HG02973 (cell line): ENCODE measurements at regions not wholly inside any gene's neighbourhood (a gene's known extent, or its start where the extent isn't known, plus 50 kb on each side); places are given as distances from the start of the nearest gene placed in this dataset.
"Not testable (repeated sequence)": the region's sequence is repeated elsewhere in the genome, so short reads cannot be mapped to it uniquely, and the experiment has no call there.

ENCODE experiments used
- ATAC-seq: cut with Tn5 transposase; IDR thresholded peaks from one replicate; pipeline ENCODE4 v1.9.1; 2021; ENCODE audit warnings: moderate library complexity; ENCODE audit not compliant: unreplicated experiment

DNA sequence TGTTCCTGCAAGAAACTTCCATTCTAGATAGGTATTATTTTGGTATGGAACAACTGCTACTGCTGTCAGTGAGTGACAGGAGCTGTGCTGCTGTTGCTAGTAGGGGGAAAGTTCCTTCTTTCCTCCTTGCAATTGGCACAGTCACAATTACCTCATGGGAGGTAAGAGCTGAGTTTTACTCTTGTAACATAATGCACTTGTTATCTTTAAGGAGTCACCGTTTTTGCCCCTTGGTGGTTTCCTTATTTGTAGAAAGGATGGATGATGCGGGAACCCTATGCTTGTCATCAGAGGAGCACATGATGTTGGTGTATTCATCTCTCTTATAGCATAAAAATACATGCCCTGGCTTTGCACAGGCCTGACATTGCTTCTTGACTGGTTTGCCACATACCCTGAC, 234.7 kb upstream of the NPY start:
- no peak for ATAC-seq

DNA sequence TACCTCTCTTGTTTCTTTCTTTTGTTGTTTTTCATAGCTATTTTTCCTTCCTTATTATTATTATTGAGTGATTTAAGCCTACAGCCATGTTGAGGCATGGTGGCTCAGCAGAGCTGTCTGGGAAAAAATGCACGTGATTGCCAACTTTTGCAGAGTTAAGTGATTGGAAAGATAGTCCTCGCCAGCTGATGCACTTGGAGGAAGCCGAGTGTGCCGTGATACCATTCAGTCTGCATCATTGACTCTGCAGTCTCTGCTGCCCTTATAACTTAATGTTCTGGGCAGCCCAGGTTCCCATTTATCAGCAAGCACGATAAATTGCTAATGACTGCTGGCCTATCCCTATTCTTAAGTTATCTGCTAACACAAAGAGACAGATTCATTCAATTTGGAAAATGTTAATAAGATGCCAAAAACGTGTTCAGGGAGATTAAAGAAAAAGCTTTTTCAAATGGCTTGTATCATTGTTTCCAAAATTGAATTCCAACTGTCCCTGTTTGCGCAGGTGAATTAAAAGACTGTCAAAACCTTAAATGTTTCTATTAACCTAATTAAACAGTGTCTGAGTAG, 232.9 kb upstream of the NPY start:
- no peak for ATAC-seq

DNA sequence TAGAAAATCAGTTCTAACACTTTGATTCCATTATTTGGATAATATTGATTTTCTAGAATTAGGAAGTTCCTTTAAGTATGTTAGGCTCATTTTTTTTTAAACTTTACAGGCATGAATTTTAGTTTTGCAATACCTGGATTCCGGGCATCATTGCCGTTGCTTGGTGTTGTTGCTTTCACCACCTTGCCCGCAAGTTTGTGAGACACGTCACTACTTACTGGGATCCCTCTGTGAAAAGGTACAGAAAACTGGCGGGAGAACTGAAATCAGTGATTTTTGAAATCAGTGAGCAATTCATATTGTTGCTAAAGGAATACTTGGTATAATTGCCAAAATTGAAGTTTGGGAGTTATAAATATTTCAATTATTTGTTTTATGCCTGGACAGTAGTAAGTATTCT, 232.3 kb upstream of the NPY start:
- ATAC-seq = no peak

DNA sequence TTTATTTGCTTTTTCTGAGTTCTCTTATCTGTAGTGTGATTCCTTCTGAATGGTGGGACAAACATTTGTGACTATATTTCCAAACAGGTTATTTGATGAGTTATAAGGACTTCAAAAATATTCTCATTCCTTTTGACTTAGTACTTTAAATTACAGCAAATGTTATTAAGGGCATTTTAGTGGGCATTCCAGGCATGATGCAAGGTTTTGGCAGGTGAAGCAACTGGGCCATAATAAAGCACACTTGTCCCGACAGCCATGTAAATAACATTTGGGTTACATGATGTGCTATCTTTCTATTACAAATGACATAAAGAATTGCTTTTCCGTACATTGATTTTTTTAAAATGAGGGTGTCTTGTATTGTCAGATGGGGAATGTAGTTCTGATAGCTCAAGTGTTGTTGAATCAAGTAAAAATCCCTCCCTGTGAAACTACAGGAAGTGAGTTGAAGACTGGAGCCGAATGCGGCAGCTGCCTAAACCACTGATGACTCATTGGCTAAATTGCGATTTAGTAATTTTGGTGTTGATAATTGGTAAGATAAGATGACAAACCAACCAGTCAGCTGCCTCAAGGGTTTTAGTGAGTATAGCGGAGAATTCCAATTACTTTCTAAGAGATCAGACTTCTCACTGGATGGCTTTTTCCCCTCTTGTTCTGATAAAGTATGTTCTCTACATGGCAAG, 231.3 kb upstream of the NPY start:
- no peak for ATAC-seq

DNA sequence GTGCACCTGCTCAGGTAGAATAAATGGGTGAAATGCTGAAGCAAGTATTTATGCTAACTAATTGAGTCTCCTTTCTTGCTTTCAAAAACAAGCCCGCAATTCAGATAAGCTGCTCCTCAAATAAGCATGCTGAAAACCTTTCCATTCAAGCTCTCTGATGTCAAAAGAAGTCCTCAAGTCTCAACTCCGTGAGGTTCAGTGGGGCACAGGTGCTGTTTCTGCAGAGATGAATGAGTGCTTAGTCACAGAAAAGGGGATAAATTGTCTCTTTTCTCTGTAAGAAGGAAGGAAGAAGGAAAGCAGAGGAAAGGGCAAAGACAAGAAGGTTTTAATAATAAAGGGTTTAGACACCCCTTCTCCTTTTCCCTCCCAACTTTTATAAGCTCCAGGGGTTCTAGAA, 229.8 kb upstream of the NPY start:
- ATAC-seq = no peak

DNA sequence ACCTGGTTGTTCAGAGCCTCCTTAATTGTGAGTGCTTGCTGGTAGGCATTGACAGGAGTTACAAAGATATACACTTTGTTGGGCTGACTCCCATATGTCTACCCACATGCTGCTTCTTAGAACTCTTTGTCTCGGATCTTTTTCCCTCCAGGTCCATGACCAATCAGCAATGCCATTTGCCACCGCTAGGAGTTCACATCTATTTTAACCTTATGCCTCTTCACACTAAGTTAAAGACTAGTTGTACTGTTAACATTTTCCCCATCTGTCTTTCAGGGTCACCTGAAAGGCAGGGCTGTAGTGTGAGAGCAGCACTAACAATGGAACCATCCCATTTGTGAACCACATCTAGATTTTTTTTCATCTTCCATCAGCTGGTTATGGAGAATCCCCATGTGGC, 226.7 kb upstream of the NPY start:
- no peak for ATAC-seq

DNA sequence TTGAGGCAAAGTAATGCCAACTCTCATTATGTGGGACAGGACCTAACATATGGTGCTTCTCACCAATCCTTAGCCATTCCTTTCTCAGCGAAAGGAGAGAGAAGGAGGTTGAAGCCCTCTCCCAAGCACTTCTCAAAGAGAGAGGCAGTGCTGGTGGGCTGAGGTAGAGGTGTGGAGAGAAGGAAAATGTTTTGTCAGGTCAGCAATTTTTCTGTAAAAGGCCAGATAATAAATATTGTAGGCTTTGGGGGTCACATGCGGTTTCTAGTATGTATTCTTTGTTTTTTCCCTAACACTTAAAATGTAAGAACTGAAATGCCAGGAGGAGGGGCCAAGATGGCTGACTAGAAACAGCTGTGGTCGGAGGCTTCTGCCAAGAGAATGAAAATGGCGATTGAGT, 225.0 kb upstream of the NPY start:
- no peak for ATAC-seq

DNA sequence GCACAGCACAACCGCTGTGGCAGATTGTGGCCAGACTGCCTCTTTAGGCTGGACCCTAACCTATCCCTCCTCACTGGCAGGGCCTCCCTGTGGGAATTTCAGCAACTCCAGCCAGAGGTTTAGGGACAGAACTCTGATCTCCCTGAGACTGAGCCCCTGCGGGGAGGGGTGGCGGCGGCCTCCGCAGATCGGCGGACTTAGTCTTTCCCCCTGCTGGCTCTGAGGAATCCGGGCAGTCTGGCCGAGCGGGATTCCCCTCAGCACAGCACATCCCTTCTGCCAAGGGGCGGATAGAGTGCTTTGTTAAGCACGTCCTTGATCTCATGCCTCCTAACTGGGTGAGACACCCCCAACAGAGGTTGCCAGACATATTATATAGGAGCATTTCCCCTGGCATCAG, 224.2 kb upstream of the NPY start:
- no peak for ATAC-seq

DNA sequence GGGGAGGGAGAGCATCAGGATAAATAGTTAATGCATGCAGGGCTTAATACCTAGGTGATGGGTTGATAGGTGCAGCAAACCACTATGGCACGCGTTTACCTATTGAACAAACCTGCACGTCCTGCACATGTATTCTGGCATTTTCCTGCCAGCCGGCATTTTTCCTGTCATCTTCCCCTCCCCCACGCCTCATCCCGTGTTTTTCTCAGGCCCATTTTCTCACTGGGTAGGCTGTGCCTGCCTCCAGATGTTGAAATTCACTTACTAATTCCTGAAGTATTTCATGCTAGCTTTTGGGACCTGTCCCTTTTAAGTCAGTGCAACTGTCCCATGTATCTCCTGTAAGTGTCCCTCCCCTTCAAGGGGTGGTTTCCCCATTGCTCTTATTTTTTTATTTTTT, 220.3 kb upstream of the NPY start:
- no peak for ATAC-seq

DNA sequence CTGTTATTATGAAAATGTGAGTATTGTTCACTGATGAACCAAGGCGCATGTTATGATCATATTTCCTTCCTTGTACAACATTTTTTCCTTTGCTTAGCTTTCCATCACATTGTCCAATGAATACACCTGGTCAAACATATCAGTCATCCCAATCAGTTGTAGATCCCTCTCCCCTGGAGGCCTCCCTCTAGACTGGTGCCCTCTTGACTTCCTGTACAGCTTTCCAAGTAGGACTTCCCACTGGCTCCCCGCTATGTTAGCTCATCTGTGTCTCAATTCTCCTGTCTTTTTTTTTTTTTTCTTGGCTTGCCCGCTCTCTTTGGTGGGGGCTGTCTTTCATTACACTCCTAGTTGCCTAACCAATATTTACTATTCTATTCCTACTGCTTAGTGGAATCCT, 214.2 kb upstream of the NPY start:
- no peak for ATAC-seq

DNA sequence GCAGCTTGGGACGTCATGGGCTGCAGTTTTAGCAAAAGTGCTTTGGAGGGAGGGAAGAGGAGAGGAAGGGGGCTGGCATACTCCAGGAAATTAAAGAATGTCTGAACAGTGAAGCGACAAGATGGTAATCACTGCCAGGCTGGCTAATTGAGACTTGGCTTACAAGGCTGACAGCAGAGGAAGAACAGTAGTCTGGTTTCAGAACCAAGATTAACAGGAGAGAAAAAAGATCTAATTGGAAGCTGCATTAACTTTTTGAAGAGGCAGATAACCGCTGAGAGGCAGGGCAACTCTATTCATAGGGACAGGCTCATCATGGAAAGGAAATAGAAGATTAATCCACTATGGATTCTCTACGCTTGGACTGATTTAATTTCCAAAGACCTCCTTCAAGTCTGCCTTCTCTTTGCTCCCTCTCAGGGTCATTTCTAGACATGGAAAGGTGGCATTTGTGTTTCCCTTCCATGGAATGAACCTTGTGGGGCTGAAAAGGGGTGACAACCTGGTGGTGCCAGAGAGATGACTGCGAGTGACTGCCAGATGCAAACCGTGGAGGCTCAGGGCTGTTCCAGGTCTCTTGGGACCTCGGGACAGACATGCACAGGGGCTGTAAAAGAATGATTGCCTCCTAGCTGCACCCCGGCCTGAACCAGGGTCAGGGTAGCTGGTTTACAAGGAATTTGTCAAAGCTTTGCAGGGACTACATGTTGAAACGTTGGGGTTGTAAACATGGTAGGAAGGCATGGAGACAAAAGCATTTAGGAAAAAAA, 210.2 kb upstream of the NPY start:
- ATAC-seq = no peak

DNA sequence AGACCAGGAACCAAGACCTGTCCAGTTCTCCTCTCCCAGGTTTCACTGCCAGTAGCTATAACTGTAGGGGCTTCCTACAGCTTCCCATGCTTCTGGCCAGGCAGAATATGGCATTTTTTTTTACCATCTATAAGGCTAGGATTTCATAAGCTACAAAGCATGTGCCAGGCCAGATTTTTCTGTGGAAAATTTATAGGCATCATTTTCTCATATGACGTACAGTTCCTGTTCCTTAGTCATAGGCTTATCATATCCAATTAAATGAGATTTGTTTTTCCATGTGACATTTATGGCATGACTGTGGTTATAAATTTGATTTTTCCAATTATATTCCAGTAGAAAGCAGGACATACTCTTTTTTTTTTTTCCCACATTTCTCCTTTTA, 208.6 kb upstream of the NPY start:
- no peak for ATAC-seq

DNA sequence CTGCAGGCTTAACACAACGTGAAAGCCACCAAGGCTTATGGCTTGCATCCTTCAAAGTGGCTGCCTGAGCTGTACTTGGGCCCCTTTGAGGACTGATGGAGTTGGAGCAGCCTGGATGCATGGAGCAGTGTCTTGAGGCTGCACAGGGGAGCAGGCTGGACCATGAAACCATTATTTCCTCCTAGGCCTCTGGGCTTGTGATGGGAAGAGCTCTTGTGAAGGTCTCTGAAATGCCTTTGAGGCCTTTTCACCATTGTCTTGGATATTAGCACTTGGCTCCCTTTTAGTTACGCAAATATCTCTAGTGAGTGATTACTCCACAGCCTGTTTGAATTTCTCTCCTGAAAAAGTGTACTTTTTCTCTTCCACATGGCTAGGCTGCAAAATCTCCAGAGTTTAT, 201.2 kb upstream of the NPY start:
- no peak for ATAC-seq

DNA sequence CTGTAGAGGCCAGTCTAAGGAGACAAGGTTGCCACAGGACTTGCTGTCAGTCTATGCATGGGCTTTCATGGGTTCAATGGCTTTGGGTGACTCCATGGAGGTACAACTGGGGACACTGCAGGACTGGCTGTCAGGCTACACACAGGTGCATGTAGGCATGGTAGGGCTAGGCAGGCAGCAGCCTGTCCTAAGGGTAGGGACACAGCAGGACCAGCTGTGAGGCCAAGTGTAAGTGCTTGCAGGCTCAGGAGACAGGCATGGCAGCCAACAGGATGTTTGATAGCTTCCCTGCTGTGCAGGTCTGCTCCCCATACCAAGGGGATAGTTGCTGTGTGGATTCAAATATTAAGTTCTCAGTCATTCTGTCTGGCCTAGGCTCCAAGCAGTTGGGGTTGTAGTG, 181.0 kb upstream of the NPY start:
- no peak for ATAC-seq

DNA sequence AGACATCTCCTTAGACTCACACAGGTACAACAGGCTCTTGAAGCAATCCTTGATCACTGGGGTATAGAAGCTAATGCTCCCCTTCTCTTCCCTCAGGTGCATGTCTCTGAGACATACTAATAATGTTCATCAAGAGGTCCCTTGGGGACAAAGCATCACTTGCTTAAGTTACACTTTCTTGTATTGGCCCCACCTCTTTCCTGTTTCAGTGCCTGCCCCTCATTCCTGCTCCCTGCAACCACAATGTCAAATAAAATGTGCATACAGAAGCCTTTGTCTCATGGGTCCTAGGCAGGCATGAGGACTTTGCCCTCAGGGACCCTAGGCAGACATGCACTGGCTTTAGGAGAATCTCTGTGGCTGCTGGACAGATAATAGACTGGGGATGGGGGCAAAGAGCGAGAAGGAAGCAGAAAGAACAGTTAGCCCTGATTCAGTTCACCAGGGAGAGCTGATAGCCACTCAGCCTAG, 175.0 kb upstream of the NPY start:
- peak; percentile 63 for ATAC-seq

DNA sequence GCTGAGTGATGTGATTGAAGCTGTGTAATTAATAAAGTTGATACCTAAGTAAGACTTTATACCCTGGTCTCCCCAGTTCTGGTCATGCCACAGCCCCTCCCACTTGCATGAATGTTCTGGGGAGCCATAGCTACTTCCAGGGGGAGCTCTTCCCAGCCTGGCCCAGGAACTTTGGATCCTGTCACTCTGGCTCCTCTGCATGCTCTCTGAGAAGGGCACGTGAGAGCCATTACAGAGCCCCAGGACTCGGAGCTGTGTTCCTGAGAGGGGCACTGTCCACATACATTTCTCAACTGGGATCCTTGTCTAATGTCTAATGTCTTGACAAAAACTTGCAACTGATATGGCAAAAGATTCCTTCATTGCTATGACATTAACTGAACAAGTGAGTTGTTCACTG, 173.9 kb upstream of the NPY start:
- no peak for ATAC-seq

DNA sequence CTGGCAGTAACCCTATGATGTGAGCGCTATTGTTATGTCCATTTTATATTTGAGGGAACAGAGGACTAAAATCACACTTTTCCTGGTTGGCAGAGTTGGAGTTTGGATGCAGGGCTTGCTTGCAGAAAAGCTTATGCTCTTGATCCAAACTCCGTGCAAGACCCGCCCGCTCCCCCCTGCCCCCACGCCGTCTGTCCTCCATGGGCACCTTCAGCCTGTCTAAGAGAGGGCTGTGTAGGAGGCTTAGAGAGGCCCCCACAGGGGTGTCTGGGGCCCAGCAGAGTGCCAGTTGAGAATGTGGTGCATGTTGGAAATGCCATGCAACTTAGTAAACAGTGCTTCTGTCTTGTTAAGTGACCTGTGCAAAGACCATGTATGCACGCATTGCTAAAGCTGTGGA, 170.5 kb upstream of the NPY start:
- ATAC-seq = no peak

DNA sequence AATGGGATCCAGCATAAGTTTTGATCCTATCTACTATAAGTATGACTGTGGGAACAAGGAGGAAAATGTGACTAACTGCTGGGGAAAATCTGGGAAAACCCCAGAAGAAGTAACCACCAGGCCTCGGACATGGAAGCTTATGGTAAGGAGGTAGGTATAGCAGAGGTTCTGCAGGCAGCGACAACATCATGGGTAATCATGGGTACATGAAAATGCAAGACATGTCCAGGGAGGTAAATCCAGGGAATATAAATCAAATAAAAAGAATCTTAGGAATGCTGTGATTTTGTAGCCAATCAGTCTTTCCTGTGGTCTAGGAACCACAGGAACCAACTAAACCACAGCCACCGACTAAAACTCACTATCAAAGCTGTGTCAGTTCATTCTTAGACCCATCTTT, 168.3 kb upstream of the NPY start:
- no peak for ATAC-seq

DNA sequence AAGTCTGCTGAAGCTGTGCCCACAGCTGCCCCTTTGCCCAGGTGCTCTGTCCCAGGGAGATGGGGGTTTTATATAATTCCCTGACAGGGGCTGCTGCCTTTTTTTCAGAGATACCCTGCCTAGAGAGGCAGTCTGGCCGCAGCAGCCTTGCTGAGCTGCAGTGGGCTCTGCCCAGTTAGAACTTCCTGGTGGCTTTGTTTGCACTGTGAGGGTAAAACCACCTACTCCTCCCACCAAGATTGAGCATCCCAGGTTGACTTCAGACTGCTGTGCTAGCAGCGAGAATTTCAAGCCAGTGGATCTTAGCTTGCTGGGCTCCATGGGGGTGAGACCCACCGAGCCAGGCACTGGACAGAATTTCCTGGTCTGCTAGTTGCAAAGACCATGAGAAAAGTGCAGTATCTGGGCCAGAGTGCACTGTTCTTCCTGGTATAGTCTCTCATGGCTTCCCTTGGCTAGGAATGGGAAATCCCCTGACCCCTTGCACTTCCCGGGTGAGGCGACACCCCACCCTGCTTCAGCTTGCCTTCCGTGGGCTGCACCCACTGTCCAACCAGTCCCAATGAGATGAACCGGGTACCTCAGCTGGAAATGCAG, 166.0 kb upstream of the NPY start:
- ATAC-seq = not testable (repeated sequence)

DNA sequence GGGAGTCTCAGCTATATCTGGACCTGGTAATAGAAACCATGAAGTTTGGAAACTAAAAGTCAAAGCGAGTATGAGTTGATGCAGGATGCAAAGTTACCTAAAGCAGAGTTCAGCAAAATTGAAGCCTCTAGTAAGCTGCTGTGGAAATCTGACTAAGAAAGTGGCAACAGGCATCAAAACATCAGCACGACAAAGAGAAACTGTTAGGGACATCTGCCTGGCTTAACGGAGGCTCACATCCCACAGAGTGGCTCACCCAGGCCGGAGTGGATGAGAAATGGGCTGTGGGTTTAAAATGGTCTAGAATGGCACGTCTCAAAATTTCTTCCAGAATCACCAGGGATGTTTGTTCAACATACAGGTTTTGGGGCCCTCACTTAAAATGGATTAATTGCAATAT, 164.1 kb upstream of the NPY start:
- no peak for ATAC-seq

DNA sequence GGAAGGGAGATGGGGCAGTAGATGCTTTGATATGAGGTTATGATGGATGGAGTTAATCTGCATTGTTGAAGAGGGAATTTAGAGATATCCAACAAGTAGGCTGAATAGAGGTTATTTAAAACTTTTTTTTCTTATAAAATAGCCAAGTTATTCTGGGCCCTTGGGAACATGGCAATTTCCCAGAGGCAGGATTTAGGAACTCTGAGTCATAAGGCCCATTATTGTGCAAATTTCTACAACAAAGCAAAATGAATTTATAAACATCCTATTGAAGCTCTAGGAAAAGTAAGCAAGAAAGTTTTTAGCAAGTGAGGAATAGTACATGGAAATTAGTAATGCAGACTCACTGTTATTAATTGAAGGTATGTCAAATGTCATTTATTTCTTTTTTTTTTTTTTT, 160.9 kb upstream of the NPY start:
- ATAC-seq = no peak

DNA sequence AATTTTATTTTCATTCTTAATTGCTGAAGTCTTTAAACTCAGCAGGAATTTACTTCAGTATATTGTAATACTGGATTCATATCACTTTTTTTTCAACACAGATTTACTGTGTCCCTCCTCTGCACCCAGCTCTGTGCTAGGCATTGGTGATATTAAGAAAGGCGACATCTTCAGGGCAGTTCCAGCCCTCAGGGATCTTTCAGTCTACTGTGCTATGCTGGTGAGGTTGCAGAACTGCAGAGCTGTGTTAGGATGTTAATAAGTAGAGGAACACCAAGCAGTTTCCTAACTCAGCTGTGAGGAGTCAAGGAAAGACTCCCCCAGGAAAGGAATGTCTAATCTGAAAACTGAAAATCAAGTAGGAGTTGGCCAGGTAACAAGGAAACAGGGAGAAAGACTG, 158.2 kb upstream of the NPY start:
- ATAC-seq = no peak
